Muscle of arm (tissue), 1 donor: ENCODE measurements at regions not wholly inside any gene's neighbourhood (a gene's known extent, or its start where the extent isn't known, plus 50 kb on each side); places are given as distances from the start of the nearest gene placed in this dataset.
A peak's percentile ranks its signal among the peaks of the same experiment; 100 is the strongest.
"Not testable (repeated sequence)": the region's sequence is repeated elsewhere in the genome, so short reads cannot be mapped to it uniquely, and the experiment has no call there.

Experiments
- DNase-seq: peaks from one replicate; pipeline ENCODE4 v3.0.0-alpha.2; 2013

DNA sequence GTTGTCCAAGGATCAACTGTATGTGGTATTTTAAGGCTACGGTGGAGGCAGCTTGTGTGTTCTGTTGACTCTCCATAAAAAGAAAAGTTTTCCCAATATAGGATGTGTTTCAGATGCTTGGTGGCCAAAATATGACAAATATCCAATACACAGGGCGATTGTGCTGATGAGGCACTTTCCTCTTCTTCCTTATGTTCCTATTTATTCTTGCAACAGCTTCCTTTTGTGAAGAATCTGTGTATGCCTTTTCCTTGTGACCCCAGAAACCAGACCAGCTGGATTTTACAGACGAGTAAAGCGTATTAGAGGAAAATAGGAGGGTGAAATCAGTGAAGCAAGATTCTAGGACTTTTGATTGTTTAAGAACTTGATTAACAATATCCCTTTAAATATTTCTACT is 452.0 kb downstream of the DMAC1 start:
- no peak for DNase-seq

DNA sequence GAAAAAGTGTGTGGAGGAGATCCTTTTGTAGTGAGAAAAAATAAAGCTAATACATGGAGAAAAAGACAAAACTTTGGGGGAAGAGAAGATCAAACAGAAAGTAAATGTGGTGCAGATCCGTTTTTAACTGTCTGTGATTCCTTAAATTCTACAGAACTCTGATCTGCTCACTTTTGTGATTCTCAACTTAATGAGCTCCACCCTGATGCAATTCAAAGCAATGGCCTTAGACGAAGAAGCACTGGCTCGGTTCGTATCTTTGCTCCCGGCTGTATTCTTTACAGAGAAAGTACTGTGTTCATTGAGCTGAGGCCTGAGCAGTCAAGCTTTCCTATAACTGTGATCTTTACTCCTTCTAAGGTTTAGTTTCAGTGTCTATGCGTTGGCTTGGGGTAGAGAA is 453.4 kb downstream of the DMAC1 start:
- DNase-seq: no peak

DNA sequence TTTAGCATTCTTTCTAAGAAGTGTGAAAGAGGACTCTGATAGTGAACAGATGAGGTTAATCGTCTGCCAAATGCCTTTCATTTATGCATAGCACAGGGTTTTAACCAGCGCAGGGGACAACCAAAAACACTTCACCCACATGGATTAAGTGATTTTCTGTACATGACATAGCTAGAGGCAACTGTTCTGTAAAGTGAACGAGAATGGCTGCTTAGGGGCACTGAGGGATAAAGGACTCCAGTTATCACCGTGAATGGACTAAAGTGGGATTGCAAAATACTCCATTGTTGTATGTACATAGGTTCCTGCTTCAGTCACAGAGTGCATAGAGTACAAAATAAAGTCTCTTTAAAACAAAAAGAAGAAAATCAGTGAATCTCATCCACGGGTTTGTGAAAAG is 456.8 kb downstream of the DMAC1 start:
- no peak for DNase-seq

DNA sequence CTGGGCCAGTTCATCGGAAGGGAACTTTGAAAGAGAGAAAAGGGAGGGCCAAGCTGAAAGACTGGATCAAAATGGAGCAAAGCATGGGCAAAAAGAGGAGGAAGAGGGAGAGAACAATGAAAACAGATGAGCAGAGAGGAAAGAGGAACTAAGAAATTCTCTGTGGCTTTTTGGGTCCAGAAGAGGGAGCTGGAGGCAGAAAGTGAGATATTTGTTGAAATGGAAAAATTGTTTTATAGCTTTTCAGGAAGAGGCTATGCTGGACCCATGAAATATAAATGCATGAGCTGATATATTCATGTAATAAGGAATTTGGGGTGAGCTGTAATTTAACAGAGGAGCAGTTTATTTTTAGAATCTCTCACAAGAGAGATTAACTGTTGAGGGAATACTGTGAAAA is 457.3 kb downstream of the DMAC1 start:
- DNase-seq: peak; percentile 29

DNA sequence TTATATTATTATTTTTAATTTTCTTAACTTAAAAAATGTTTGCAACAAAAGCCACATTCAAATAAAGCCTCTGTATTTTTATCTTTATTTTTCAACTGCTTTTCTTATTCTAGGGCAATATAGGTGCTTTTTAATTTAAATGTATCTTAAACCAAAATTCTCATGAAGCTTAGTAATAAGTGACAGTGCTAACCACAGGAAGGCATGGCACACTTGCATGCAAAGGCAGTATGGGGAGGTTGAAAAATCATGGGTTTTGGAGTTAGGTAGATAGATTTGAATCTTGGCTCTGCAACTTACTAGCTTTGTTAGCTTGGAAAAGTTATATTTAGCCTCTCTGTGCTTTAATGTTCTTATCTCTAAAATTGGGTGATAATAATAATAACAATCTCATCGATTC is 458.0 kb downstream of the DMAC1 start:
- DNase-seq: no peak

DNA sequence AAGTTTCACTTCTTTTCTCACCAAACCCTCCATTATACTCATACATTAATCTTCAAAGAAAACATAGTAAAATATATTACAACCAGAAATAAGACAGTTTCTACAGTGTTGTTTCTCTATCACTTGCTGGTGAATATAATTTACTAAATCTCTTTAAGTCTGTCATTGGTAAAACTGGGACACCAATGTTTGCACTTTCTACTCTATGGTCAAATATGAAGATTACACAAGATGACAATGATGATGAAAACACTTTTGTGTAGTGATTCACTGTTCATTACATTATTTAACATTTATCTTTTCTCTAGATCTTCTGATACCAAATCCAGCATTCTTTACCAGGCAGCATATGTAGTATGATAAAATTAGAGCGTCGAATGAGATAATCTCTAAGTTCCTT is 459.1 kb downstream of the DMAC1 start:
- no peak for DNase-seq

DNA sequence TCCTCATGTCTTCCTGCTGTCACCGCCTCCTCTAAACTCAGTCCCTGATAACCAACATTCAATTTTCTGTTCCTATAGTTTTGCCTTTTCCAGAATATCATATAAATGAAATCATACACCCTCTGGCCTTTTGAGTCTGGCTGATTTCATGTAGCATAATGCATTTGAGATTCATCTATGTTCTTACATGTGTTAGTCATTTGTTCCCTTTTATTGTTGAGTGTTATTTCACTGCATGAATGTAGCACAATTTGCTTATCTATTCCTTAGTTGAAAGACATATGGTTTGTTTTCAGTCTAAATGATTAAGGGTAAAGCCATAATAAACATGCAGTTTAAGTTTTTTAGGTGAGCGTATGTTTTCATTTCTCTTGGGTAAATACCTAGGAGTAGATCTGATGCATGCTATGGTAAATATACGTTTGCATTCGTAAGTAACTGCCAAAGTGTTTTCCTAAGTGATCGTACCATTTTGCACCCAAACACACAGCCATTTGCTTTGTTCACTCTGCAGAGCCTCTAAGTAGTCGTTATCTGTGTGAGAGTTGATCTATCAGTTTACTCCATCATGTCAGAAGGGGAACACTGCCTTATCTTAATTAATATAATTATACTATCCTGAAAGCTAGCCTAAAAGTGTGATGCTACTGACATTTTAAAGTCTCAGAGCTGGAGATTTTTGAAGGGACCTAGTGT is 460.8 kb downstream of the DMAC1 start:
- no peak for DNase-seq

DNA sequence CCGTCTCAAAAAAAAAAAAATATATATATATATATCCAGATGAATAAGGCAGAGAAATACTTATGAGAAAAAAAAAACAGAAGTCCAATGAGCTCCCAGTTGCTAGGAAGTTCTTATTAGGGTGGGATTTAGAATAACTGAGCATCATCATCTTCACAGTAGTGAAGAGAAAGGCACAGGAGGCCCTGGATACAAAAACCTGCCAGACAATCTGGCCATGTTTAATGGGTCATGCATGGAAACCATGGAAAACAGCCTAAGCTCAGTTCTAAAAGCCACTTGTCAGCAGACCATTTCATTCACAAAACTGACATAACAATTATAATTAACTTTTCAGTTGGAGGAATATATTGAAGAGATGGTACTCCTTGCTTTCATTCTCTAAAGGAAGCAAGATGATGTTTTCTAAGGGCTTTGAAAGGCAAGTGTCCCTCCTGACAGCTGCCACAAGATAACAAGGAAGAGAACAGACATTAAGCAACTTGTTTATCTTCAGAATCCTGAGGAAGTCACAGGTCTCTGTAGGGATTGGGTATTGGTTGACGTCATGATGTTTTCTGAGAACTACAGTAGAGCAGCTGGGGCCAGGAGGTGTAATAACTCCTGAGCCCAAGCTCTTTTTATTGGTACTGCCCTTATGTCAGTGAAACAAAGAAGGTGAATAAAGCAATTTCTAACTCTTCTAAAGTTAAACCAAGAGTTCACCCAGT is 463.1 kb downstream of the DMAC1 start:
- no peak for DNase-seq

DNA sequence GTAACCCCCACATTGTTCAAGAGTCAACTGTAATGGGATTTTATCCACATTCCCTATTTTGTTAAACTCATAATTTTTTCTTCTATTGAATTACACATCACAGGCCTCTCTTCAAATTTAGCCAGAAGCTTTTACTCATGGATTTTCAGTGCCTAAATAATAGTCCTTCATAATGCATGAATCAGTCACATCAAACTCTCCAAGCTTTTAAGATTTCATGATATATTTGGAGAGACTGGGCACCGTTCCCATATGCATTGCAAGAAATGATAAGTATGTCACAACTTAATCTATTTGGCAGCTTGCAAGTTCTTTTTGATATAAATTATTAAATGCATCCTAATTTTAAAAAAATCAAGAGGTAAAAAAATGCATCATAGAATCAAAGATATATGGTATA is 465.9 kb downstream of the DMAC1 start:
- DNase-seq: no peak

DNA sequence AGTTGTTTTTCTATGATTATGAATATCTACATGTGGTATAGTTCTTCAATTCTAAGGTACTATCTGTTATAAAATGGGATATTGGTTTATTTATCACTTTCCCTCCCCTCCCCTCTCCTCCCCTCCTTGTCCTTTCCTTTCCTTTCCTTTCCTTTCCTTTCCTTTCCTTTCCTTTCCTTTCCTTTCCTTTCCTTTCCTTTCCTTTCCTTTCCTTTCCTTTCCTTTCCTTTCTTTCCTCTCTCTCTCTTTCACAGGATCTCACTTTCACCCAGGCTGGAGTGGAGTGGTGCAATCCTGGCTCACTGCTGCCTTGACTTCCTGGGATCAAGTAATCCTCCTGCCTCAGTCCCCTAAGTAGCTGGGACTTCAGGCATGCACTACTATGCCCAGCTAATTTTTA is 466.8 kb downstream of the DMAC1 start:
- DNase-seq: no peak

DNA sequence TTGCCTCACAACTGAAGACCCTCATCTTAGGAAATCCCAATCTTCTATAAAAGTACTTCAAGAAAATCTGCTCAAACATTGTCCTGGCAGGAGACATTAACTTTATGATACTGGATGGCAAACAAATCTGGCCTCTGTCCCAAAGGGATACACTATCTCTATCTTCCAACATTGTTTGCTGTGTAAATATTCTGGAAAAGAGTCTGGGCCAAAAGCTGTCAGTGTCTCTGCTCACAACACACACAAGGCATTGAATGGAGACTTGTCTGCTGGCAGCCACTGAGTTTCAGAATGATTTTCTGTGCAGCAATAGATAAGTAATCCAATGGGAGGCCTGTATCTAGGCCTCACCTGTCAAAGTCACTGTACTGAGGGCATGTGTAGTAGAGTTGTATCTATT is 471.1 kb downstream of the DMAC1 start:
- DNase-seq: no peak

DNA sequence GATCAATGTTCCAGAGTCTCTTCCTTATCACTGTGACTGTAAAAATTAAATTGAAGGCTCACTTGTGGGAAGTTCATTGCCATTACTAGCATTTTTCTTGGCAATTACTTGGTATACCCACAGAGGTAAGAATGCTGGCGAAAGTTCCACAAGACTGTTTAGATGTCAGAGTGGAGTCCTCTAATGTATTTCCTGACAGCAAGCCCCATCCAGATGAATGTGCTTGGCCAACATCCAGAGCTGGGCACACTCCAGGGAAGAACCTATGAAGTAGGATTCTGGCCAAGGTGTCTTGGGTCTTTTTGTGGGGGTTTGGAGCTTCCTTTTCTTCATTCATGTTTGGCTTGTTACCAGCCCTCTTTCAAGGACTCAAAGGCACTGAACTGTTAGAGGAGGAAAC is 473.6 kb downstream of the DMAC1 start:
- DNase-seq: no peak

DNA sequence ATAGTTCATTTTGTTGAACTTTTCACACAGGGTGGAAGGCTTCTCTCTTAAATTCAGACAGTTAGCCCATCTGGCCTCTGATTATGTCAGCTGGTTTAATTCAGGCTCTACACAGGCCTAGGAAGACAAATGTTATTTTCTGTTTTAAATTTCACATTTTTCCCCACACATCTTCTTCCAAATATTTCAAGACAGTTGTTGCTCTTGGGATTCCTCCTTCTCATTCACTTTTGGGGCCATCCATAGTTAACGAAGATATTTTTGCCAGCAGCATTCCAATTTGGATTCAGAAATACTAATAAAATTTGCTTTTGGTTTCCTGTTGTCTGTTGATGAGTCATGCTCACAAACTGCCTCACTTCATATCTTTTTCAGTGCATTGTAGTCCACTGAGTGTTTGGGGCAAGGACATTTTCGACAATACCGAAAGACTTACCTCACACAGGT is 475.4 kb downstream of the DMAC1 start:
- peak; percentile 19 for DNase-seq

DNA sequence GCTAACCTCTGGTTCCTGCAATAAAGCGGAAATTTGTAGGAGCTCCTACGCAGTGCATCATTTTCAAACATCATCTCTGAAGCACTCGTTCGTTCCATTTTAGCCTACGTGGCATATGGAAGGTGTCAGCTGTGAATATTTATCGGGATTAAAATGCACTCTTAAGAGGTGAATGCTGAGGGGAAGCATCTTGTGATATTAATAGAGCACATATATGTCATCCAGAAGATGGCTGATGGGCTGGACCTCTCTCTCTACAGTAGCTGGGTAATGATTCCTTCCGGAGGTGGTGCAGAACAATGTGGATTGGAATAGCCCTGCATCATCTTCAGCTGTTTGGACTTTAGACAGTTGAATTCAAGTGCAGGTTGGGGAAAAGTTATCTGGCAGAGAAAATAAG is 478.7 kb downstream of the DMAC1 start:
- no peak for DNase-seq

DNA sequence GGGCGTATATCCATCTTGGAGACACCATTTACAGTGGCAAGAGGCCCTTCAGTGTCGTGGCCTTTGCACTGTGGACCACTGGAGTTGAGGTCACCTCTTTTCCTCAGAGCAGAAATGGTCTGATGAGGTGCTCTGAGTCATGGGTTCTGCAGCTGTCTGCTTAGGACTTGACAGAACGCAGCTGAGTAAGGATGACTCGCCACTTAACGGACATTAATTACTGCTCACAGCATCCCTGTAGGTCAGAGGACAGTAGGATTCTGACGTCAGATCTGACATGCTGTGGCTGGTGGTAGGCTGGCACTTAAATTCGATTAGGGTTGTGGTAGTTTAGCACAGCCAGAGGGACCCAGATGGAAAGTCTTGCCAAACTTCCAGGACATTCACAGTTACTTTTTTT is 479.4 kb downstream of the DMAC1 start:
- DNase-seq: no peak

DNA sequence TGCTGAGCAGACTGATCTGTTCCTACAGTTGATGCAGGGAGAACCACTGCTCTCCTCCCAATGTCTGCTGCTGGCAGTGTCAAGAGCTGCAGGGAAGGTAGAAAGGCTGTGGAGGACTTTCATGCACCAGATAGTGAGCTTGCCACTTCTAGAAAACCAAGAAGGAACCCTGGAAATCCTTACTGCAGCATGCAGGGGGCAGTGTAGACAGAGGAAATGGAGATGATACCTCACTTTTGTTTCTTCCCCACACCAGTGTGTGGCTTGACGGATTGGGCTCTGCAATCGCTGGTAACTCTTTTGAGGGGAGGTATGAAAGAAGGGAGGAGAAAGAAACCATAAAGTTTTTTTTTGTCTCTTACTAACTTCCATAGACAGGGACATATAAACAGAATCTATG is 480.7 kb downstream of the DMAC1 start:
- DNase-seq: no peak

DNA sequence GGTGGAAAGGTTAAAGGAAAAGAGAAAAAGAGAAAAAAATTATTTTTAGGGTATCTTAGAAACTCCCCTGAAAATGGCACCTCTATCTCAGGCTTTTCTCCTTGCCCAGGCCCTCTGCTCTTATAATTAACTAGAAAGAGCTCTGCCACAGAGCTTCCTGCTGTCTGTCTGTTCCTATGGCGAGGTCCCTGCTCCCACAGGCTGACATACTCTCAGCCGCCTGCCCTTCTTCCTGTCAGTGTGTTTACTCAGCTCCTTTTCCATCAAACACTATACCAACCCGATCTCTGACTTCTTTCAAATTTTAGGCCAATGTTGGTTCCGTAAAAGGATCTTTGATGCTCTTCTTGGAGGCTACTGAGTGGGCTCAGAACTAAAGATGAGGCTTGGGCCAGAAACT is 482.6 kb downstream of the DMAC1 start:
- DNase-seq: no peak

DNA sequence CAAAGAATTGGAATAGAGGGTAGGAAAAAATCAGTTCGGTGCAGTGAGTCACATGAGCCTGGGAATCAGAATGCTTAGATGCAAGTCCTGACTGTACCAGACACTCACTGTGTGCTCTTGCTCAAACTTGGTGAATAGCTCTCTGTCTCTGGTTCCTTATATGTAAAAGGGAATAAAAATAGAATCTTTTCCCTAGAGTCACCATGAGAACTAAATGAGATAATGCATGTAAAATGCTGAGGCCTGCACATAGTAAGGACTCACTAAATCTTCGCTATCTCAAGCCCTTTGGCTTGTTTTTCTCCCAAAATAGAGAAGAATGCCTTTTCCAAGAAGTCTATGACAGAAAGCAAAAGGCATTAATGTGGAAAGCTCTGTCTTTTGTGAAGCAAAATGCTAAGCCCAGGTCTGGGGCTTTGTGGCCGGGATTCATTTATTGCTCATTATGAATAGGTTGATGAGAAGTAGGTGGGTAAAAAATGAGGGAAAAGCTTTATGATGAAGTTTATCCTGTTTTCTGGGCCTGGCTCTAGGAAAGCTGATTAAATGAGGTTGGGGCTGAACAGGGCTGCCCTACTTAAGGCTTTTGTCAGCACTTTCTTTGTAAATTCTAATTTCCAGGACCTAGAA is 483.3 kb downstream of the DMAC1 start:
- DNase-seq: no peak

DNA sequence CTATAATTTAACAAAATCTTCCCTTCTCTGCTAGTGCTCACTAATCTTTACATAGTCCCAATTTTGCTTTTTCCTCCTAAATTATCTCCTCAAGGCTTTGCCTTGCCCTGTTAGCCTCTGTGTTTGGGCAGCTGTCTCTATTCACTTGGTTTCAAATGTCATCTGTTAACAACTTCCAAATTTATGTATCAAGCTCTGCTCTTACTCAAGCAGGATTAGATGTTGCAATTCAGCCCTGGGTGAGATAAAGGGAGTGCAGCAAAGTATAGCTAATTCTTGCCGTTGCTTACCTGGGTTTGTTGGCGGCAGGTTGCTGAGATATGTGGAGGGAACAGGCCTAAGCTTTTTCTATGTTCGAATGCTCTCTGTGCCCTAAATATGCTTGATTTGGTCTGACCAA is 483.8 kb downstream of the DMAC1 start:
- no peak for DNase-seq

DNA sequence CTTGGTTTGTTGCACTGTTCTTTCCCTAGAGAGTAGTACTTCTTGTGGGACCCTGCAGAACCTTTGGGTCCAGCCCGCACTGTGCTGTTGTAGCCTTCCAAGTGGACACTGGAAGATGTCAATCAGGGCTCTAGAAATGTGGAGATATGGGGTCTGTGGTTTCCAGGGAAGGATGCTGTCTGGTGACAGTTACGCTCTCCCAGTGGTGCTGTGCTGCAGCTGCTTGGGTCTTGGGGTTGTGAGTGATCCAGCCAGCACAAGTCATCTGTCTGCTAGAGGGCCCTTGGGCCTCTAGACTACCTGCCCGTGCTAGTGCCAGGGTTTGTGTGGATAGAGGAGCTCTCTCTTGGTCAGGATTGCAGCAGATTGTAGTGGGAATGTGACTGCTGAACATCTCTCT is 484.5 kb downstream of the DMAC1 start:
- DNase-seq: no peak

DNA sequence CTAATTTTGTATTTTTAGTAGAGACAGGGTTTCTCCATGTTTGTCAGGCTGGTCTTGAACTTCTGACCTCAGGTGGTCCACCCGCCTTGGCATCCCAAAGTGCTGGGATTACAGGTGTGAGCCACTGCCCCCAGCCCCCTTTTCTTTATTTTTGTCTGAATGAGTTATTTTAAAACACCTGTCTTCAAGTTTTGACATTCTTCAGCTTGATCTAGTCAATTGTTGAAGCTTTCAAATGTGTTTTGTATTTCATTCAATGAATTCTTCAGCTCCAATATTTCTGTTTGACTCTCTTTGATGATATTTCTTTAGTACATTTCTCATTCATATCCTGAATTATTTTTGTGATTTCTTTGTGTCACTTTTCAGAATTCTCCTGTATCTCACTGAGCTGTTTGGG is 486.2 kb downstream of the DMAC1 start:
- DNase-seq: no peak

DNA sequence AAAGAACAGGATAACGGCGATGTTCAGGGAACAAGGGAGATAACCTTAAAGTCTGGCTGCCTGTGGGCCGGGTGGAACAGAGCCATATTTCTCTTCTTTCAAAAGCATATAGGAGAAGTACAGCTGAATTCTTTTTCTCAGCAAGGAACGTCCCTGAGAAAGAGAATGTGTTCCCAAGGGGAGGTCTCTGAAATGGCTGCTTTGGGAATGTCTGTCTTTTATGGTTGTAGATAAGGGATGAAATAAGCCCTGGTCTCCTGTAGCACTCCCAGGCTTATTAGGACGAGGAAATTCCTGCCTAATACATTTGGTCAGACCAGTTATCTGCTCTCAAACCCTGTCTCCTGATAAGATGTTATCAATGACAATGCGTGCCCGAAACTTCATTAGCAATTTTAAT is 490.5 kb downstream of the DMAC1 start:
- not testable (repeated sequence) for DNase-seq

DNA sequence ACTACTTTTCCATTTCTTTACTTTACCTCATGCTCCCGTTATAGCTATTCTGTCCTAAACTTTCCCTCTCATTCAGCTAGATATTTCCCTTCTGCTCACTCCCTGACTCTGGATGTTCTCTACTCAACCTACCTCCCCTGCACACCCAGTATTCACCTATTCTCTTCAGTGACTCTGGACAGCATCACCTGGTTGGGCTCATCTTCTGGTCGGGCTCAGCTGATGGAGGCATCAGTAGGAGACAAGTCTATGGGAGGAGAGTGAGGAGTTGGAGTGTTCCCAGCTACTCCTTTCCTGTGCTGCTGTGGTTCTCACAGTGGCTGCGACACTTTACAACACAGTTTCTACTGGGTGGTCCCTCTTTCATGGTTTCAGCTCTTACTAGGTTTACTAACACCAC is 493.9 kb downstream of the DMAC1 start:
- no peak for DNase-seq

DNA sequence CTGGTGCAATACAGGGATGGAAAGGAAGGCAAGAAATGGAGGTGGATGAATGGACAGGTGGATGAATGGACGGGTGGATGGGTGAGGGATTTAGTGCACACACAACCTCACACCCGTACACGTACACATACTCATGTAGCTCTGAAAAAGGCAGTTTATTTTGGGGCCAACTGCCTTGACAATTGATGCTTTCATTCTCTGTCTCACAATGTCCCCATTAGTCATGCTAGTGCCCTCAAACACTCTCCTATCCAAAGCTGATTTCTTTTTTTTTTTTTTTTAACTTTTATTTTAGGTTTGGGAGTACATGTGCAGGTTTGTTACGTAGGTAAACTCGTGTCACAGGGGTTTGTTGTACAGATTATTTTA is 495.0 kb downstream of the DMAC1 start:
- no peak for DNase-seq
